Stimulated activated CD8-positive, alpha-beta memory T cell treated with anti-CD3 and anti-CD28 coated beads, Interleukin-12 subunit alpha, Interleukin-12 subunit beta, amount 100 ng/mL, for 1 hour (primary cell): ENCODE measurements at regions not wholly inside any gene's neighbourhood (a gene's known extent, or its start where the extent isn't known, plus 50 kb on each side); places are given as distances from the start of the nearest gene placed in this dataset.

Experiments used
- DNase-seq: peaks from one replicate; pipeline ENCODE4 v3.0.0-alpha.2; 2020; ENCODE audit warnings: low read depth

DNA sequence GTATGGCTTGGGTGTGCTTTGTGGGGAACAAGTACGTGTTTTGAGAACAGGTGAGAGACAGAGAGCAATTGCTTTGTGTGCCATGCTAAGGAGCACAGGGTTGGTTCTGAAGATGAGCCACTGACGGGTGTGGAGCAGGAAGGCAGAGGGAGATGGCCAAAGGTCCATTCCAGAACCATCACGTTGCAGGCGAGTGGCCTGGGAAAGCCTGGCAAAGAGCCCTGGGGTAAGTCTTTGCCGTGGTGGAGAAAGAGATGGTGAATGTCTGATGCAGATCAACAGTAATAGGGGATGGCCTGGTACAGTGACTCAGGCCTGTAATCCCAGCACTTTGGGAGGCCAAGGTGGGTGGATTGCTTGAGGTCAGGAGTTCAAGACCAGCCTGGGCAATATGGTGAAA is 93.5 kb upstream of the ZNF521 start:
- no peak for DNase-seq

DNA sequence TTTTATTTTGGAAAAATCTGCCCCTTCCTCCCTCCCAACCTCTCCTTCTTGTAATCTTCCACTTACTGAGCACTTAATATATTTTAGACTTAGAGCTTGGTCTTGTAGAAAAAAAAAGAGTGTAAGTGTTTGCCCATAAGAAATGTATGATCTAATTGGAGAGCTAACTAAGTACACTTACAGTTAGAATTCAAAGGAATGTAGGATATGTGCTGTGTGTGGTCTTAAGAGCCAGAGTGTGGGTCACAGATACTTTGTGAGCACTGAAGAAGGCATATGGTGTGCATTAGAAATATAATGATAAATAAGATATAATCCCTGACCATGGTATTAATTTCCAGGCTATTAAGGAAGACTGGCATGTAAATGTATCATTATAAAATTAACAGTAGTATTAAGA is 91.8 kb upstream of the ZNF521 start:
- DNase-seq: no peak

DNA sequence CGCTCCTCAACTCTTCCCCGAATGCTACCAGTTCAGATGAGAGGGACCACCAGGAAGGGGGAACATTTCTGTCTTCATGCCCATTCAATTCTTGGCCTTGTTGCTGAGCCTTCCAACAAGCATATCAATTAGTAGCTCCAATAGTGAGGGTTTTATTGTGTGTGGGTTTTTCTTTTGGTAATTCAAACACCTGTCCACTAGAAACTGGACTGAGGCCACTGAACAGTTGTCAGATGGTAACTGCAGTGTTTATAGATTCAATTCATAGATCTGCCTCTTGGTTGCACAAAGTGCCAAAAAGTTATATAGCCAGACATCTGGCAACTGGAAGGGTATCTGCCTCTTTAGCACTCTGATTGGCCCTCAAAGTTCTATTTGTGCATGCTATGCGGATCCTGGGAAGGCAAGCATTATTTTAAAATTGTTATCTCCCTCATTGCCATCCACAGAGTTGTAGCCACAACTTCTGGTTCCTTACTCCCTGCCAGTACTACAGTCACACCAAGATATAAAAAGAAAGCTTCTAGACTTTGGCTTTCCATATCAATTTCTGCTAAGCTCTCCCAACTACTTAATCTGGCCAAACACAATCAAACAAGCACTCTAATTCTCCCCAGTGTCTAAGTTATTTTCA is 83.3 kb upstream of the ZNF521 start:
- DNase-seq: no peak

DNA sequence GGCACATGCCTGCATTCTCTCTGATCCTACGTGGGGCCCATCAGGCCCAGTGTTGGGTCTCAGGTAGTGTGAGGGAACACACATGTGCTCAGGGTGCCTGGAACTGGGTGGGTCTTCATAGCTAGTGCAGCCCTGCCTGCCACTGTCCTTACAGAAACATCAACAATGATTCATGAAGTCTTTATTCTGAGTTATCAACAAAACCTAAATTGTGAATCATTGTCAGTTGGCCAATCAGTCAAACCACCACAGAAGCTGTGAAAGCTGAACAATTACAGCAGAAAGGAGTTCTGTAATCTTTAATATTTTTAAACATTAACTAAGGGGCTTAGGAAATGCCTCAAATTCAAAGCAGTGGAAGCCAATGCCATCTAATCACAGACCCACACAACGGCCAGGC is 82.8 kb upstream of the ZNF521 start:
- no peak for DNase-seq

DNA sequence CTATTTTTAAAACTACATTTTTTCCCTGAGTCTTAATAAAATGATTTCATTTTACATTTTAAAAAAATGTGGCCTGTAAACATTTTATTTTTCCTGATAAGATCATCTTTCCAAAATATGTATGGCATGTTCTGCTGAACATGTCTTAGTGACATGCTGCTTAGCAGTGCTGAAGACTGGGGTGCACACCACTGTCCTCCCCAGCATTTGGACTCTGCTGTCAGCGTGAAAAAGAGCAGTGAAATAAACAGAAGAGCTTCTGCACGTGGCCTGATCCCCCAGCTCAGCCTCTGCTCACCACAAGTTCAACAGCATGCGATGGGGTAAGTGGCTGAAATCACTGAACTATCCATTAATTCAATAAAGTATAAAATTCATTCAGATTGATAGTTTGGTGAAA is 81.6 kb upstream of the ZNF521 start:
- DNase-seq: no peak

DNA sequence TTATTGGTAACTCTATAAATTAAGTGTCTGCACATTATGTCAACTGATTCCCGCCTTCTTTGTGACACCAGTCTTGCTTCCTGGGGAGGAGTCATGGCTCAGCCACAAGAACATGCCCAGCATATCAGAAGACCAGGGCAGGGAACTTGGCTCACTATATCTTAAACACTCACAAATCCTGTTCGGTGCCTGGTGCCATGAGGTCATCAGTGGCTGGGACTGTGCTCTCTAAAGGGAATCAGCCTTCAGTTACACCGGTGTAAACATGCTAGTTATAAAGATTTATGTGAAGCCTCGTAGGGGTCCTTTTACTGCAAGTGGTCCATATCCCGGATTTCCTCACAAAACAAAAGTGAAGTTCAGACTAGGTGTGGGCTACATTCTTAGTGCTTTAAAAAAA is 73.1 kb upstream of the ZNF521 start:
- DNase-seq: no peak

DNA sequence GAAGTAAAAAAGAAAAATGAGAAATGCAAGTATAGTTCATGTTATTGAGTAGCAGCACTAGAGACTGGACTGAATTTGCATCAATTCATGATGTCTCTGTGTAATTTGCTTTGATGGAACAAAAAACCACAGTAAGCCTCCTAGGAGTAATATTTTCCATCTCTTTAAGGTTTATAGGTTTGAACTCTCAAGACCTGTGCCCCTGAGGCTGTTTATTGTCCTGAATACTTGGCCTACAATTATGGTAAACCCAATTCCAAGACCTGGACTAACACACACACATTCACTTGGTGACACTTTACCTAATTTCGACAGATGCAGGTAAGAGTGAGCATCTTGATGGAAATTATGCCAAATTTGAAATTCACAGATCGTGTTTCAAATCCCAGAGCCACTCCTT is 71.8 kb upstream of the ZNF521 start:
- DNase-seq: no peak

DNA sequence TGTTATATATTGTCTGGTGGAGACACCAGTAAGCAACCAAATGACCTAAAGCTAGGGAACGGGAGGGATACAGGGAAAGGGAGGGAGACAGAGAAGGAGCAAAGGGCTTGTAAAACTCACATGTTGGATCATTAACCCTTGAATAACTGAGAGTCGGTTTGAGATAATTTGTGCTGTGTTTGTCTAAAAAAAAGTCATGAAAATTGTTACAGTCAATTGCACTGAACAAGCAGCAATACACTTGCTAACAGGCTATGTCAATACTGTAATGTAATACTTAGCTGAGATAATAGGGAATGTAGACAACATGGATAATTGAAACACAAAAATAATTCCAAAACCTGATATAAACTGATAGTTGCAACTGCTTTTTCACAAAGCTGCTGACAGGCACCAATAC is 71.3 kb upstream of the ZNF521 start:
- no peak for DNase-seq

DNA sequence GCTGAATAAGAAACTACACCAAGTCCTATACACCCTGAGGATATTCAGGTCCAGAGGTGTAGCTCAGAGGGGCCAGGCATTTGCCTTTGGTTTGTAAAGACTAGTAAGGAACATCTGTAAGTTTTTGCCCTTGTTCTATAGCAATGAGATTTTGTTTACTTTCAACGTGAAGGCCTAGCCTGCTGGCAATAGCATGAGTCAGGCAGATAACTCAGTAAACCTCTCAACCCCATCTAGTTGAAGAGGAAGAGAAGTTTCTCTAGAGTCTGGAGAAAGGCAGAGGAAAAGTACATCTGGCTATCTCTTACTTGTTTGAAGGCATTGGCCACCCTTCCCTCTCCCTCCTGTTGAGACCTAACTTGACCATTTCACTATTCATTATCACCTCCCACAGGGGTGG is 70.3 kb upstream of the ZNF521 start:
- no peak for DNase-seq

DNA sequence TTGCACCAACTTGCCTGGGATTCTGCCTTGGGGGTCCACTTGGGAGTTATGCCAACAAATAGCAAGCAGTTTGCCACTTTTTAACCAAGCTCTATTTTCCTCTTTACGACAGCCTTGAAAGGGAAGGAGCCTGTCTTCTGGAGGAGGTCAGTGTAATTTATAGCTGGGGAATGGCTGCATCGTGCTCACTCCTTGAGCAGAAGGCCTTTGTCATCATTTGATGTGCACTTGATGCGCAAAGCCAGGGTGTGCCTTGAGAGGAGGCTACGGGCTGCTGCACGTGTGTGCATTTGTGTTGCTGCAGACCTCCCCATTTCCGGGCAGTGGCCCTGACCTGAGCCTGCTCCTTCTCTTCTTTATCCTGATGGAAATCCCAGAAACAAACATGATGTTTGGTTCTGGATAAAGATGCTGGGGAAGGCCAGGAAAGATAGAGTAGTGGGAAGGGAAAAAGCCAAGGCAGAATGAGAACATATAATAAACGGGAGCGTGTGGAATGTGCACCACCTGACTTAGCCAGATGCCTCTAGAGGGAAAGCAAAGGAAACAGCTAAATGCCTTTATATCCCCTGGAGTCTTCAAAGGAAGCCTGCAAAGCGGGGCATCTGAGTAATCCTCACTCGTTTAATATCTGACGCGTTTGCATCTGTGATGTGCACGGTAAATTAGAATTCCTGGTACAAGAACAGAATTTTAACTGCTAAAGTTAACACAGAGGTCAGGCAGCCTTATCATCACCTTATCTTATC is 68.3 kb upstream of the ZNF521 start:
- DNase-seq: no peak

DNA sequence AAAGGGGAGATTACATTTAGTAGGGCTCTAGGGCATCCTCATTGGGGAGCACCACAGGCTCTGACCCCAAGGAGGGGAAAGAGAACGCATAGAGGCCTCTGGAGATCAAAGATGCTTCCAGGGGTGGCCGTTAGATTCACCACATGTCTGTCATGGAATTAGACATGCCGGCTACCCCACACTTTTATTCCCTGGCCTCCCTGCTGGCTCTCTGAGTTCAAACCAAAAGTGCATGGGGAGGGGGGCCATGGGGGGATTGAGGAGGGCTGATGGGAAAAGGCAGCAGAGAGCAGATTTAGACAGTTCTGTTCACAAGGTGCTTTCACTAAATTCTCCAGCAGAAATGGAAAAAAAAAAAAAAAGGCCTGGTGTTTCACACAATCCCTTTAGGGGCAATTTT is 64.4 kb upstream of the ZNF521 start:
- no peak for DNase-seq

DNA sequence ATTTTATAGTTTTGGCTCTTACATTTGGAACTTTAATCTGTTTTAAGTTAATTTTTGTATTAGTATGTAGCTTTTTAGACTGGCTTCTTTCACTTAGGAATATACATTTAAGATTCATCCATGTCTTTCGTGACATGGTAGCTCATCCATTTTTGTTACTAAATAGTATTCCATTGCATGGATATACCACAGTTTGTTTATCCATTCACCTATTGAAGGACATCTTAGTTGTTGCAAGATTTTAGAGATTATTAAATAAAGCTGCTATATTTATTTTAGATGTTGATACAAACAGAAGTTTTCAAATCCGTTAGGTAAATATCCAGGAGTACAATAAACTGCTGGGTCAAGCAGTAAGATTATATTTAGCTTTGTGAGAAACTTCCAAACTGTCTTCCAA is 58.0 kb upstream of the ZNF521 start:
- no peak for DNase-seq

DNA sequence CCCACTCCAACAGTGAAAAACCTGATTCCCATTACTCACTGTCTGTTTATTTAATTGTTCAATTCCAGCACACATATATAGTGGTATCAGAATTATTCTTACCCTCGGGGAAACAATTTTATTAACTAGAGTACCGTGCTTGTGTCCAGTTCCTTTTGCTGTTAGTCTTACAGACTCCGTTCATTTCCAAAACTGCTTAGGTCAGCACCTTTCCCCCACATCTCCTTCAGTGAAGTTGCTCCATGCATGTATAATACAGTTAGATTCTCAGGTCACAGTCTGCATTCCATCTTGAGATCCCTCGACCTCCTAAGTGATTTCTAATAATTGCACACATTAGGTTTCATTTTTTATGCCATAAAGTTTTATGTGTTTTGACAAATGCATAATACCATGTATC is 56.3 kb upstream of the ZNF521 start:
- no peak for DNase-seq
